DOHH2 (cell line): ENCODE measurements at regions not wholly inside any gene's neighbourhood (a gene's known extent, or its start where the extent isn't known, plus 50 kb on each side); places are given as distances from the start of the nearest gene placed in this dataset.

Experiments
- H3F3A ChIP-seq: fragments of 200-600 bp; sonication (generic), shearing (Covaris generic); 2 replicates; pipeline ENCODE4 v1.6.0; 2016; ENCODE audit warnings: antibody characterized with exemption, mild to moderate bottlenecking; ENCODE audit not compliant: control insufficient read depth, insufficient read depth
- H3K27ac ChIP-seq: fragments of 200-600 bp; sonication (generic); 2 replicates; pipeline ENCODE4 v1.5.1; 2014; ENCODE audit warnings: low read depth, mild to moderate bottlenecking, low read length, moderate library complexity
- H3K27me3 ChIP-seq: fragments of 200-600 bp; sonication (generic); 2 replicates; pipeline ENCODE4 v1.6.1; 2014; ENCODE audit warnings: mild to moderate bottlenecking, low read length, mixed read lengths; ENCODE audit not compliant: control insufficient read depth
- H3K36me3 ChIP-seq: fragments of 200-600 bp; sonication (generic); 2 replicates; pipeline ENCODE4 v1.6.1; 2014; ENCODE audit warnings: mild to moderate bottlenecking, low read length, moderate library complexity, mixed read lengths; ENCODE audit not compliant: control insufficient read depth
- H3K4me1 ChIP-seq: fragments of 200-600 bp; sonication (generic); 2 replicates; pipeline ENCODE4 v1.6.1; 2014; ENCODE audit warnings: mild to moderate bottlenecking, low read length, mixed read lengths; ENCODE audit not compliant: control insufficient read depth
- H3K4me2 ChIP-seq: fragments of 200-600 bp; sonication (generic); 2 replicates; pipeline ENCODE4 v1.6.0; 2014; ENCODE audit warnings: mild to moderate bottlenecking, low read length, moderate library complexity
- H3K4me3 ChIP-seq: fragments of 200-600 bp; sonication (generic); 2 replicates; pipeline ENCODE4 v1.5.1; 2014; ENCODE audit warnings: mild to moderate bottlenecking, low read length, mixed read lengths
- H3K79me2 ChIP-seq: fragments of 200-600 bp; sonication (generic); 2 replicates; pipeline ENCODE4 v1.6.1; 2014; ENCODE audit warnings: mild to moderate bottlenecking, low read length, mixed read lengths; ENCODE audit not compliant: control insufficient read depth
- H3K9me2 ChIP-seq: fragments of 200-600 bp; sonication (generic); replicated peaks from 2 replicates; pipeline ENCODE4 v1.6.1; 2014; ENCODE audit warnings: mild to moderate bottlenecking, low read length, mixed read lengths; ENCODE audit not compliant: control insufficient read depth
- H3K9me3 ChIP-seq: fragments of 200-600 bp; sonication (generic); 2 replicates; pipeline ENCODE4 v1.6.1; 2014; ENCODE audit warnings: antibody characterized with exemption, low read length, mixed read lengths; ENCODE audit not compliant: control insufficient read depth, insufficient read depth
- H4K20me1 ChIP-seq: fragments of 200-600 bp; sonication (generic); 2 replicates; pipeline ENCODE4 v1.6.0; 2014; ENCODE audit warnings: low read depth, mild to moderate bottlenecking, antibody characterized with exemption, low read length, moderate library complexity; ENCODE audit not compliant: control insufficient read depth, insufficient read depth
- EZH2phosphoT487 ChIP-seq: fragments of 200-600 bp; sonication (generic); IDR thresholded peaks from 2 replicates; pipeline ENCODE4 v1.6.1; 2017; ENCODE audit warnings: borderline replicate concordance, mild to moderate bottlenecking, antibody characterized with exemption, low read length, moderate library complexity, mixed read lengths
- TF ChIP-seq, protein P1 (sequence below): fragments of 200-600 bp; sonication (generic); IDR thresholded peaks from one replicate; pipeline ENCODE4 v1.5.1; 2014; ENCODE audit warnings: antibody characterized with exemption, mild to moderate bottlenecking, low read depth, low read length; ENCODE audit not compliant: poor library complexity, severe bottlenecking

DNA sequence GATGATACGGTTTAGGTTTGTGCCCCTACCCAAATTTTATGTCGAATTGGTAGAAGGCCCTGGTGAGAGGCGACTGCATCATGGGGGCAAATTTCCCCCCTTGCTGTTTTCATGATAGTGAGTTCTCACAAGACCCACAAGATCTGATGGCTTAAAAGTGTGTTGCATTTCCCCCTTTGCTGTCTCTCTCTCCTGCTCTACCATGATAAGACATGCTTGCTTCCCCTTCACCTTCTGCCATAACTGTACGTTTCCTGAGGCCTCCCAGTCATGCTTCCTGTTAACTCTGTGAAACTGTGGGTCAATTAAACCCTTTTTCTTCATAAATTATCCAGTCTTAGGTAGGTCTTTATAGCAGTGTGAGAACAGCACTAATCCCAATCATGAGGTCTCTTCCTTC lies 381.2 kb downstream of the RSL24D1 start:
- H3K9me3 ChIP-seq: no peaks in the 10 kb centered on the region
- TF ChIP-seq, protein P1, sequence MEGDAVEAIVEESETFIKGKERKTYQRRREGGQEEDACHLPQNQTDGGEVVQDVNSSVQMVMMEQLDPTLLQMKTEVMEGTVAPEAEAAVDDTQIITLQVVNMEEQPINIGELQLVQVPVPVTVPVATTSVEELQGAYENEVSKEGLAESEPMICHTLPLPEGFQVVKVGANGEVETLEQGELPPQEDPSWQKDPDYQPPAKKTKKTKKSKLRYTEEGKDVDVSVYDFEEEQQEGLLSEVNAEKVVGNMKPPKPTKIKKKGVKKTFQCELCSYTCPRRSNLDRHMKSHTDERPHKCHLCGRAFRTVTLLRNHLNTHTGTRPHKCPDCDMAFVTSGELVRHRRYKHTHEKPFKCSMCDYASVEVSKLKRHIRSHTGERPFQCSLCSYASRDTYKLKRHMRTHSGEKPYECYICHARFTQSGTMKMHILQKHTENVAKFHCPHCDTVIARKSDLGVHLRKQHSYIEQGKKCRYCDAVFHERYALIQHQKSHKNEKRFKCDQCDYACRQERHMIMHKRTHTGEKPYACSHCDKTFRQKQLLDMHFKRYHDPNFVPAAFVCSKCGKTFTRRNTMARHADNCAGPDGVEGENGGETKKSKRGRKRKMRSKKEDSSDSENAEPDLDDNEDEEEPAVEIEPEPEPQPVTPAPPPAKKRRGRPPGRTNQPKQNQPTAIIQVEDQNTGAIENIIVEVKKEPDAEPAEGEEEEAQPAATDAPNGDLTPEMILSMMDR: no peak
- no peak for TF ChIP-seq EZH2phosphoT487
- no peak overlapping the region for H3K4me2 ChIP-seq
- H3K4me1 ChIP-seq: no peaks in the 10 kb centered on the region
- H3K9me2 ChIP-seq: no peaks in the 10 kb centered on the region
- H3F3A ChIP-seq: no peaks in the 10 kb centered on the region
- H3K27ac ChIP-seq: no peak overlapping the region
- H3K79me2 ChIP-seq: no peaks in the 10 kb centered on the region
- H3K27me3 ChIP-seq: no peaks in the 10 kb centered on the region
- no peaks in the 10 kb centered on the region for H4K20me1 ChIP-seq
- no peaks in the 10 kb centered on the region for H3K36me3 ChIP-seq
- H3K4me3 ChIP-seq: no peak overlapping the region

DNA sequence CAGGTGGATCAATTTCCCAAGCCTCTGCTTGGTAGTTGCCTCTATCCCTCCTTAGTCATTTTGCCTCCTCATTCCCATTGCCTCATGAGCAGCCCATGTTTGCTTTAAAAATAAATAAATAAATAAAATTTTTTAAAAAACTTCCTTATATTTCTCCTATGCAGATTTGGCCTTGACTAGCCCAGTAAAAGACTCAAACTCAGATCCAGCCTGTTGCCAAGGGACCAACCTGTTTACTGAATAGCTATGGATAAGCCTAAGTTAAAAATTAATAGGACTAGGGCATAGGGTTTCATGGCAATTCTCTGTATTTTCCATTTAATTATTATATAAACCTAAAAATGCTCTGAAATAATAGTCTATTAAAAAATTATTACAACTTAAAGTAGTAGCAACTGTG lies 384.4 kb downstream of the RSL24D1 start:
- Histone ChIP-seq H3F3A (no peaks in the 10 kb centered on the region), H3K9me2 (no peaks in the 10 kb centered on the region), H3K4me2 (no peak overlapping the region), H3K36me3 (no peaks in the 10 kb centered on the region), H3K4me1 (no peaks in the 10 kb centered on the region), H3K27ac (no peak overlapping the region), H3K9me3 (no peaks in the 10 kb centered on the region), H3K27me3 (no peaks in the 10 kb centered on the region), H3K4me3 (no peak overlapping the region), H3K79me2 (no peaks in the 10 kb centered on the region), H4K20me1 (no peaks in the 10 kb centered on the region)
- TF ChIP-seq, protein P1: no peak

DNA sequence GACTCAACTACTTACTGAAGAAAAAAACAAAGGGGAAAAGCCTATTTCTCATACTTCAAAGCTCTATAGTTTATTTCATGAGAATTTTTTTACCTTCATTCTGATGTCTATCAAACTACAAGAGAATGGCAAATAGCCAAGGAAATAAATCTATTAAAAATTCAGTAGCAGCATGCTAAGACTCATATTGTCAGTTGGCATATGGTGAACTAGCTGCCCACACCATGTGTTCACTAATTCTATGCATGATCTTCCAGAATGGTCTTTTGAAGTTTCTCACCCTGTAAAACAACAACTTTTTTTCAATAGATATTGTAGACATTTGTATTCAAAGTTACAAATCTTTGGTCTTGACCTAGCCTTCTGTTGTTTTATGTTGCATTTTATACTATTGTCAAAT lies 386.2 kb downstream of the RSL24D1 start:
- no peaks in the 10 kb centered on the region for H3F3A ChIP-seq
- no peaks in the 10 kb centered on the region for H3K4me1 ChIP-seq
- no peaks in the 10 kb centered on the region for H3K9me3 ChIP-seq
- TF ChIP-seq, protein P1: no peak
- TF ChIP-seq EZH2phosphoT487: no peak
- no peaks in the 10 kb centered on the region for H3K9me2 ChIP-seq
- H3K4me3 ChIP-seq: no peak overlapping the region
- H4K20me1 ChIP-seq: no peaks in the 10 kb centered on the region
- no peaks in the 10 kb centered on the region for H3K36me3 ChIP-seq
- no peaks in the 10 kb centered on the region for H3K79me2 ChIP-seq
- no peak overlapping the region for H3K4me2 ChIP-seq
- no peak overlapping the region for H3K27ac ChIP-seq
- no peaks in the 10 kb centered on the region for H3K27me3 ChIP-seq

DNA sequence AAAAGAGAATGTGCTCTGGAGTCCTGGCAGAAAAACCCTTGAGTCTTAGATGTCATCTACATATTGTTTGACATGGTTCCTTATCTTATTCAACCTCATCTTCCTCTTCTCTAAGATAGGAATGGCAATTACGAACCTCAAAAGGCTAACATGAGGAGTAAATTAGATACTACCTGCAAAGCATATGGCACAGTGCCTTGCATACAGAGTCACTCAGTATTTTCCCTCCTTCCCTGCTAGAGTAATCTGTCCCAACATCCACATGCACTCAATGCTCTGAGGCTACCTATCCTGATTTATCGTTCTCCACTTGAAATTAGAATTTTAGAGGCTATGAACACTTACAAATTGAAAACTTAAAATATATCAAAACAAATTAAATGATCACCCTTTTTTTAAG lies 386.7 kb downstream of the RSL24D1 start:
- Histone ChIP-seq H3F3A (no peaks in the 10 kb centered on the region), H3K27ac (no peak overlapping the region), H3K4me1 (no peaks in the 10 kb centered on the region), H3K27me3 (no peaks in the 10 kb centered on the region), H4K20me1 (no peaks in the 10 kb centered on the region), H3K4me2 (no peak overlapping the region), H3K4me3 (no peak overlapping the region), H3K36me3 (no peaks in the 10 kb centered on the region), H3K79me2 (no peaks in the 10 kb centered on the region), H3K9me2 (no peaks in the 10 kb centered on the region), H3K9me3 (no peaks in the 10 kb centered on the region)
- no peak for TF ChIP-seq EZH2phosphoT487
- TF ChIP-seq, protein P1: no peak
